HL-60 (cell line): ENCODE measurements at regions not wholly inside any gene's neighbourhood (a gene's known extent, or its start where the extent isn't known, plus 50 kb on each side); places are given as distances from the start of the nearest gene placed in this dataset.

Experiments used
- DNase-seq, 2 experiments: peaks; one replicate each; pipeline ENCODE4 v3.0.0-alpha.2; 2010 to 2020; ENCODE audit warnings: low read depth in 1 of 2, low spot score in 1 of 2
- H3K27ac ChIP-seq: fragments of 250-450 bp; sonication (Bioruptor Pico); replicated peaks from 2 replicates; pipeline ENCODE4 v1.5.1; 2020; ENCODE audit warnings: mild to moderate bottlenecking, moderate library complexity
- H3K27me3 ChIP-seq: fragments of 250-450 bp; sonication (Bioruptor Pico); 2 replicates; pipeline ENCODE4 v1.5.1; 2021; ENCODE audit warnings: mild to moderate bottlenecking, moderate library complexity; ENCODE audit not compliant: insufficient read depth, poor library complexity, severe bottlenecking
- H3K4me3 ChIP-seq: replicated peaks from 2 replicates; pipeline ENCODE4 v1.5.1; 2011; ENCODE audit warnings: mild to moderate bottlenecking, control low read depth, low read length; ENCODE audit not compliant: insufficient read depth
- GABPA ChIP-seq: IDR thresholded peaks from 2 replicates; pipeline ENCODE4 v1.6.1; 2012; ENCODE audit warnings: low read depth
- POLR2AphosphoS5 ChIP-seq: IDR thresholded peaks from 2 replicates; pipeline ENCODE4 v1.6.1; 2012; ENCODE audit warnings: low read depth
- SPI1 ChIP-seq: IDR thresholded peaks from 2 replicates; pipeline ENCODE4 v1.6.1; 2012; ENCODE audit warnings: low read depth, mild to moderate bottlenecking, borderline replicate concordance
- TF ChIP-seq, protein P1 (sequence below): IDR thresholded peaks from 2 replicates; pipeline ENCODE4 v1.6.1; 2012; ENCODE audit warnings: low read depth; ENCODE audit not compliant: insufficient replicate concordance
- TF ChIP-seq, protein P2 (sequence below): IDR thresholded peaks from one replicate; pipeline ENCODE4 v1.5.1; 2011; ENCODE audit warnings: low read length, control low read depth, inconsistent platforms; ENCODE audit not compliant: insufficient read depth

DNA sequence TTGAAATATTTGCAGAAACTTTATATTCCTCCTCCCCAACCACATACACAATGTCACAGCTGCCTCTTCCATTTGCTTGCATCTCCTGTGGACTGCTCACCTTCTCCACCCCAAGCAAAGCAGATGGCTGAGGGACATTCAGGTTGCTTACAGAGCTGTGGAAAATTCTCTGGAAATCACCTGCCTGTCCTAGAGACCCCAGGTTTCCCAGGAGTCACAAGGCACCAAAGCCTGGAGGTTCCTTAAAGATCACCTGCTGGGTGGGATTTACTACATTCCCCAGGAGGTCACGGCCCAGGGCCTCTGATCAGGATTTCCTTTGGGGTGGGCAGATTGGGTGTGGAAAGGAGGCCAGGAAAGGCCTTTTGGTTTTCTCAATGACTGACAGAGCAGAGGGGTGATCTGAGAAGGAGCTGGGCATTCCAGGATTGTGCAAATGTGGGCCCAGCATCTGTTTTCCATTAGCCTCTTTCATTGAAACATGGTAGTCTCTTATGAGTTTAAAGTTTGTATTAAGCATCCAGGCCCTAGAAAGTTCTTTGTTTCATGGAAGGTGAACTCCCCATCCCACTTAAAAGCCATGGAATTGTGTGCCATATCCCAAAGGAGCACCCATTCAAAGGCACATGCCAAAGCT lies 410.7 kb upstream of the TNP1 start:
- H3K27me3 ChIP-seq: peaks cover 3% of the 10 kb centered on the region

DNA sequence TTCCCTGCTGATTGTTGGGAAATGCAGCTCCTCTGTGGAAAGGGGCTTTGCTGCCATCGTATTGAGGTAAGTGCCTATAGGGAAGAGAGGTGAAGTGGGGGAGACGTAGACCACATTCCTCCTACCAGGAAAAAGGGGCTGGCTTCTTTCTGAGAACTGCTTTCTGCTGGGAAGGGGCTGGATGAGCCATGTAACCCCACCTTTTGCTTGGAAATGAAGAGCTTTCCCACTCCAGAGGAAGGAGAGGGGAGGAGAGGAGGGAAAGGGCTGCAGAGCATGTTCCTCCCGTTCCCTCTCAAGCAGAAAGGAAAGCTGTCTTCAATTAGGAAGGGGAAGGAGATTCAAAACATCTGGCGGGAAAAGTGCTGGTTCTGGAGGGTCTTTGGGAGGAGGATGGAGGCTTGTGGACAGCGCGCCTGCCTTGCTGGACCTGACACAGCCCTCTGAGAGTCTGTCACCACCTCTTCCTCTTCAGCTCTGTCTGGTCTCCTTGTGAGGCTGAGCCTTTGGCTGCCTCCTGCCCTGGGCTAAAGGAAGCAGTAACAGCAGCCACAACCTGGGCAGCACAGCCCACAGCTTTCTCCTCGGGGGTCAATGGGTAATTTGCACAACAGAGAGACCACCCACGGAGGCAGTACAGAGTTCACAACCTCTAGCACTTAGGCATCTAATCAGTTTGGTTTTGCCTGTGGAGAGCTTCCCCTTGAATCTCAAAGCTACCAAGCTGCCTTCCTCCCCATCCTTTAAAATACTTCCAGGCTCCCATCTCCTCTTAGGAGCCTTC lies 410.0 kb upstream of the TNP1 start:
- no peak for DNase-seq
- Histone ChIP-seq H3K27me3 (peaks cover 3% of the 10 kb centered on the region), H3K27ac (no peak overlapping the region), H3K4me3 (no peak overlapping the region)
- TF ChIP-seq, protein P1, sequence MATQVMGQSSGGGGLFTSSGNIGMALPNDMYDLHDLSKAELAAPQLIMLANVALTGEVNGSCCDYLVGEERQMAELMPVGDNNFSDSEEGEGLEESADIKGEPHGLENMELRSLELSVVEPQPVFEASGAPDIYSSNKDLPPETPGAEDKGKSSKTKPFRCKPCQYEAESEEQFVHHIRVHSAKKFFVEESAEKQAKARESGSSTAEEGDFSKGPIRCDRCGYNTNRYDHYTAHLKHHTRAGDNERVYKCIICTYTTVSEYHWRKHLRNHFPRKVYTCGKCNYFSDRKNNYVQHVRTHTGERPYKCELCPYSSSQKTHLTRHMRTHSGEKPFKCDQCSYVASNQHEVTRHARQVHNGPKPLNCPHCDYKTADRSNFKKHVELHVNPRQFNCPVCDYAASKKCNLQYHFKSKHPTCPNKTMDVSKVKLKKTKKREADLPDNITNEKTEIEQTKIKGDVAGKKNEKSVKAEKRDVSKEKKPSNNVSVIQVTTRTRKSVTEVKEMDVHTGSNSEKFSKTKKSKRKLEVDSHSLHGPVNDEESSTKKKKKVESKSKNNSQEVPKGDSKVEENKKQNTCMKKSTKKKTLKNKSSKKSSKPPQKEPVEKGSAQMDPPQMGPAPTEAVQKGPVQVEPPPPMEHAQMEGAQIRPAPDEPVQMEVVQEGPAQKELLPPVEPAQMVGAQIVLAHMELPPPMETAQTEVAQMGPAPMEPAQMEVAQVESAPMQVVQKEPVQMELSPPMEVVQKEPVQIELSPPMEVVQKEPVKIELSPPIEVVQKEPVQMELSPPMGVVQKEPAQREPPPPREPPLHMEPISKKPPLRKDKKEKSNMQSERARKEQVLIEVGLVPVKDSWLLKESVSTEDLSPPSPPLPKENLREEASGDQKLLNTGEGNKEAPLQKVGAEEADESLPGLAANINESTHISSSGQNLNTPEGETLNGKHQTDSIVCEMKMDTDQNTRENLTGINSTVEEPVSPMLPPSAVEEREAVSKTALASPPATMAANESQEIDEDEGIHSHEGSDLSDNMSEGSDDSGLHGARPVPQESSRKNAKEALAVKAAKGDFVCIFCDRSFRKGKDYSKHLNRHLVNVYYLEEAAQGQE: no peak
- TF ChIP-seq SPI1 (no peak), GABPA (no peak), POLR2AphosphoS5 (no peak)
- TF ChIP-seq, protein P2, sequence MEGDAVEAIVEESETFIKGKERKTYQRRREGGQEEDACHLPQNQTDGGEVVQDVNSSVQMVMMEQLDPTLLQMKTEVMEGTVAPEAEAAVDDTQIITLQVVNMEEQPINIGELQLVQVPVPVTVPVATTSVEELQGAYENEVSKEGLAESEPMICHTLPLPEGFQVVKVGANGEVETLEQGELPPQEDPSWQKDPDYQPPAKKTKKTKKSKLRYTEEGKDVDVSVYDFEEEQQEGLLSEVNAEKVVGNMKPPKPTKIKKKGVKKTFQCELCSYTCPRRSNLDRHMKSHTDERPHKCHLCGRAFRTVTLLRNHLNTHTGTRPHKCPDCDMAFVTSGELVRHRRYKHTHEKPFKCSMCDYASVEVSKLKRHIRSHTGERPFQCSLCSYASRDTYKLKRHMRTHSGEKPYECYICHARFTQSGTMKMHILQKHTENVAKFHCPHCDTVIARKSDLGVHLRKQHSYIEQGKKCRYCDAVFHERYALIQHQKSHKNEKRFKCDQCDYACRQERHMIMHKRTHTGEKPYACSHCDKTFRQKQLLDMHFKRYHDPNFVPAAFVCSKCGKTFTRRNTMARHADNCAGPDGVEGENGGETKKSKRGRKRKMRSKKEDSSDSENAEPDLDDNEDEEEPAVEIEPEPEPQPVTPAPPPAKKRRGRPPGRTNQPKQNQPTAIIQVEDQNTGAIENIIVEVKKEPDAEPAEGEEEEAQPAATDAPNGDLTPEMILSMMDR: no peak

More for the DNA sequence above, 410.7 kb upstream of the TNP1 start:
- DNase-seq: no peak
- no peak overlapping the region for H3K4me3 ChIP-seq
- H3K27ac ChIP-seq: no peak overlapping the region
- TF ChIP-seq POLR2AphosphoS5 (no peak), GABPA (no peak), SPI1 (no peak)
- TF ChIP-seq, protein P2: no peak
- TF ChIP-seq, protein P1: no peak

DNA sequence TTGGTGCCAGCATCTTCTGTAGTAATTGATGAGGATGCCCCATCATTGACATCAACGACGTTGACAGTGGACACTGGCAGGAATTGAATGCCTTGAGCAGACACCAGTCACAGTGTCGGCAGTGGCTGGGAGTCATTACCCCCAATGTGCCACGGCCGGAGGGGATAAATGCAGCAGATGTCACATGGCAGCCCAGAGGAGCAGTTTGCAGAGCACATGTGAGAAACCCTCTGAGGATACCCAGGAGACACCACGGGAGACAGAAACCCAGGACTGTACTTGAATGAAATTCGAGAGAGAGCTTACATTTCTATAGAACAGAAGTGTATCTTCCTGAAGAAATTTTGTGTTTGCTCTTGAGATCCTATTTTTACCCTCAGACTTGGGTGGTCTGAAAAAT lies 409.1 kb upstream of the TNP1 start:
- no peak overlapping the region for H3K27ac ChIP-seq
- TF ChIP-seq SPI1 (no peak), GABPA (no peak), POLR2AphosphoS5 (no peak)
- TF ChIP-seq, protein P1: no peak
- TF ChIP-seq, protein P2: no peak
- no peak overlapping the region for H3K4me3 ChIP-seq
- H3K27me3 ChIP-seq: peaks cover 3% of the 10 kb centered on the region
- no peak for DNase-seq
